ENCODE measurements at regions not wholly inside any gene's neighbourhood (a gene's known extent, or its start where the extent isn't known, plus 50 kb on each side); places are given as distances from the start of the nearest gene placed in this dataset.

GRCh38 chr2:183522489-183523266 lies 398.4 kb downstream of the NUP35 start:
- Histone ChIP-seq H3K9me3 (no peaks in the 10 kb centered on the region), H3K27me3 (replicated peaks; ENCODE audit: insufficient read depth) (no peaks in the 10 kb centered on the region), H3K36me3 (no peaks in the 10 kb centered on the region), H3K4me3 (no peak overlapping the region), H3K27ac (no peak overlapping the region), H3K4me1 (replicated peaks) (no peaks in the 10 kb centered on the region)
- 39% methylated on average over 2 of the region's 2 CpGs for WGBS
- intact Hi-C loops (cut with DNase I), result no loop called here
- TF ChIP-seq POLR2A (IDR thresholded peaks at IDR 0.05) (no peak), POLR2AphosphoS5 (IDR thresholded peaks at IDR 0.05) (no peak), CTCF (IDR thresholded peaks at IDR 0.05) (no peak)
- no peak for DNase-seq (ENCODE audit: low spot score)

GRCh38 chr2:183530333-183530901 lies 406.2 kb downstream of the NUP35 start:
- intact Hi-C loops (cut with DNase I), result no loop called here
- H3K9me3 ChIP-seq, result no peaks in the 10 kb centered on the region
- TF ChIP-seq POLR2AphosphoS5 (IDR thresholded peaks at IDR 0.05) (no peak), CTCF (IDR thresholded peaks at IDR 0.05) (no peak), POLR2A (IDR thresholded peaks at IDR 0.05) (no peak)
- H3K27me3 ChIP-seq (replicated peaks; ENCODE audit: insufficient read depth), result no peaks in the 10 kb centered on the region
- WGBS, result 47% methylated on average over 5 of the region's 5 CpGs
- H3K27ac ChIP-seq, result no peak overlapping the region
- H3K36me3 ChIP-seq, result no peaks in the 10 kb centered on the region
- no peak for DNase-seq (ENCODE audit: low spot score)
- H3K4me1 ChIP-seq (replicated peaks), result no peaks in the 10 kb centered on the region
- H3K4me3 ChIP-seq, result no peak overlapping the region

GRCh38 chr2:183532514-183532913 lies 408.3 kb downstream of the NUP35 start:
- no peak for TF ChIP-seq POLR2A (IDR thresholded peaks at IDR 0.05)
- TF ChIP-seq POLR2AphosphoS5 (IDR thresholded peaks at IDR 0.05), result no peak
- TF ChIP-seq CTCF (IDR thresholded peaks at IDR 0.05), result no peak
- Histone ChIP-seq H3K27ac (no peak overlapping the region), H3K4me1 (replicated peaks) (no peaks in the 10 kb centered on the region), H3K36me3 (no peaks in the 10 kb centered on the region), H3K9me3 (no peaks in the 10 kb centered on the region), H3K4me3 (no peak overlapping the region), H3K27me3 (replicated peaks; ENCODE audit: insufficient read depth) (no peaks in the 10 kb centered on the region)
- intact Hi-C loops (cut with DNase I), result no loop called here
- 51% methylated on average over 3 of the region's 3 CpGs for WGBS
- DNase-seq (ENCODE audit: low spot score), result no peak

- no peaks in the 10 kb centered on the region for H3K36me3 ChIP-seq
- intact Hi-C loops (cut with DNase I), result no loop called here
- no peaks in the 10 kb centered on the region for H3K27me3 ChIP-seq (replicated peaks; ENCODE audit: insufficient read depth)
- no peaks in the 10 kb centered on the region for H3K4me1 ChIP-seq (replicated peaks)
- WGBS, result 41% methylated on average over 2 of the region's 2 CpGs
- no peak overlapping the region for H3K4me3 ChIP-seq
- no peak for DNase-seq (ENCODE audit: low spot score)
- no peak overlapping the region for H3K27ac ChIP-seq
- no peak for TF ChIP-seq POLR2AphosphoS5 (IDR thresholded peaks at IDR 0.05)
- no peak for TF ChIP-seq POLR2A (IDR thresholded peaks at IDR 0.05)
- no peak for TF ChIP-seq CTCF (IDR thresholded peaks at IDR 0.05)
- no peaks in the 10 kb centered on the region for H3K9me3 ChIP-seq
Measured at GRCh38 chr2:183533021-183533420, 408.8 kb downstream of the NUP35 start.

- no peaks in the 10 kb centered on the region for H3K4me1 ChIP-seq (replicated peaks)
- no peaks in the 10 kb centered on the region for H3K36me3 ChIP-seq
- H3K27me3 ChIP-seq (replicated peaks; ENCODE audit: insufficient read depth), result no peaks in the 10 kb centered on the region
- H3K4me3 ChIP-seq, result no peak overlapping the region
- intact Hi-C loops (cut with DNase I), result no loop called here
- DNase-seq (ENCODE audit: low spot score), result no peak
- H3K9me3 ChIP-seq, result no peaks in the 10 kb centered on the region
- no peak overlapping the region for H3K27ac ChIP-seq
- WGBS, result 85% methylated on average over 3 of the region's 3 CpGs
- TF ChIP-seq POLR2AphosphoS5 (IDR thresholded peaks at IDR 0.05) (no peak), CTCF (IDR thresholded peaks at IDR 0.05) (no peak), POLR2A (IDR thresholded peaks at IDR 0.05) (no peak)
Measured at GRCh38 chr2:183536290-183536689, 412.0 kb downstream of the NUP35 start.
